ENCODE measurements at regions not wholly inside any gene's neighbourhood (a gene's known extent, or its start where the extent isn't known, plus 50 kb on each side); places are given as distances from the start of the nearest gene placed in this dataset.

GRCh38 chr4:52249581-52249980, 198.5 kb downstream of the SPATA18 start:
- Histone ChIP-seq H3K36me3 (ENCODE audit: insufficient read depth, low read length) (no peaks in the 10 kb centered on the region), H3K27me3 (ENCODE audit: insufficient read depth, low read depth, low read length) (no peaks in the 10 kb centered on the region), H3K9ac (ENCODE audit: low read length) (no peak overlapping the region), H3K4me3 (ENCODE audit: low read length) (no peak overlapping the region), H3K9me3 (ENCODE audit: low read length) (no peaks in the 10 kb centered on the region), H3F3A (ENCODE audit: insufficient read depth, low read length, poor library complexity, severe bottlenecking) (no peaks in the 10 kb centered on the region), H3K79me2 (replicated peaks; ENCODE audit: insufficient read depth, low read length) (no peaks in the 10 kb centered on the region), H3K4me2 (ENCODE audit: low read length) (no peak overlapping the region), H2AFZ (ENCODE audit: low read depth, low read length) (no peak overlapping the region), H3K9me2 (ENCODE audit: insufficient read depth, low read length) (no peaks in the 10 kb centered on the region), H4K20me1 (ENCODE audit: insufficient read depth) (no peaks in the 10 kb centered on the region), H3K27ac (ENCODE audit: low read length) (no peak overlapping the region)
- TF ChIP-seq CTCF (IDR thresholded peaks at IDR 0.05; ENCODE audit: poor library complexity, severe bottlenecking): no peak
- no peak for TF ChIP-seq EP300 (conservative IDR thresholded peaks at IDR 0.05; ENCODE audit: poor library complexity, severe bottlenecking)
- no peak for TF ChIP-seq TAF1 (IDR thresholded peaks at IDR 0.05; ENCODE audit: low read depth)
- no peak for TF ChIP-seq EZH2 (IDR thresholded peaks at IDR 0.05; ENCODE audit: borderline replicate concordance, insufficient read depth, low read length, poor library complexity, severe bottlenecking)
- TF ChIP-seq REST (IDR thresholded peaks at IDR 0.05; ENCODE audit: borderline replicate concordance): no peak
- no peak for TF ChIP-seq RAD21 (conservative IDR thresholded peaks at IDR 0.05)
- TF ChIP-seq MXI1 (conservative IDR thresholded peaks at IDR 0.05; ENCODE audit: poor library complexity, severe bottlenecking): no peak
- TF ChIP-seq POLR2AphosphoS5 (IDR thresholded peaks at IDR 0.05): no peak
- TF ChIP-seq SMC3 (conservative IDR thresholded peaks at IDR 0.05; ENCODE audit: poor library complexity): no peak

GRCh38 chr4:52250154-52250553, 199.1 kb downstream of the SPATA18 start:
- Histone ChIP-seq H3K9me3 (ENCODE audit: low read length) (no peaks in the 10 kb centered on the region), H3K36me3 (ENCODE audit: insufficient read depth, low read length) (no peaks in the 10 kb centered on the region), H3K27ac (ENCODE audit: low read length) (no peak overlapping the region), H3K9ac (ENCODE audit: low read length) (no peak overlapping the region), H4K20me1 (ENCODE audit: insufficient read depth) (no peaks in the 10 kb centered on the region), H3K79me2 (replicated peaks; ENCODE audit: insufficient read depth, low read length) (no peaks in the 10 kb centered on the region), H2AFZ (ENCODE audit: low read depth, low read length) (no peak overlapping the region), H3K27me3 (ENCODE audit: insufficient read depth, low read depth, low read length) (no peaks in the 10 kb centered on the region), H3F3A (ENCODE audit: insufficient read depth, low read length, poor library complexity, severe bottlenecking) (no peaks in the 10 kb centered on the region), H3K9me2 (ENCODE audit: insufficient read depth, low read length) (no peaks in the 10 kb centered on the region), H3K4me3 (ENCODE audit: low read length) (no peak overlapping the region), H3K4me2 (ENCODE audit: low read length) (no peak overlapping the region)
- no peak for TF ChIP-seq MXI1 (conservative IDR thresholded peaks at IDR 0.05; ENCODE audit: poor library complexity, severe bottlenecking)
- no peak for TF ChIP-seq CTCF (IDR thresholded peaks at IDR 0.05; ENCODE audit: poor library complexity, severe bottlenecking)
- no peak for TF ChIP-seq RAD21 (conservative IDR thresholded peaks at IDR 0.05)
- no peak for TF ChIP-seq EP300 (conservative IDR thresholded peaks at IDR 0.05; ENCODE audit: poor library complexity, severe bottlenecking)
- no peak for TF ChIP-seq TAF1 (IDR thresholded peaks at IDR 0.05; ENCODE audit: low read depth)
- no peak for TF ChIP-seq EZH2 (IDR thresholded peaks at IDR 0.05; ENCODE audit: borderline replicate concordance, insufficient read depth, low read length, poor library complexity, severe bottlenecking)
- no peak for TF ChIP-seq POLR2AphosphoS5 (IDR thresholded peaks at IDR 0.05)
- no peak for TF ChIP-seq REST (IDR thresholded peaks at IDR 0.05; ENCODE audit: borderline replicate concordance)
- TF ChIP-seq SMC3 (conservative IDR thresholded peaks at IDR 0.05; ENCODE audit: poor library complexity): no peak

All from neural cell (in vitro differentiated cells).